ENCODE measurements at regions not wholly inside any gene's neighbourhood (a gene's known extent, or its start where the extent isn't known, plus 50 kb on each side); places are given as distances from the start of the nearest gene placed in this dataset.

DNA sequence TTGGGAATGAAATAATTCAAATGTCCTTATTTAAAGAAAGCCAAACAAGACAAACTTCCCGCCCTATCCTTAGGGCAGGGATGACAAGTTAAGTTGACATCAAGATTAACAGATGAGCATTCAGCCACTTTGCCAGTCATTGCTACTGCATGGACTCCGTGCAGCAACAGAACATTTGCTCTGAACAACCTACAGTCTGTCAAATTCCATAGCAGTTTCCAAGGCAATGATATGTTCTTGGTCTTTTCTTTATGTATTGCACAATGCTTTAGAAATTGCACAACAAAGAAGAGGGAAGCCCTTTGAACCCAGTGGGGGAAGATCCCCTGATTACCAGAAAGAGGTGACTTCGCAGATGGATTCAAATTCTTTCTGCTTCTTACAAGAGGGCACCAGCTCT, 269.8 kb downstream of the BCAT1 start:
- CTCF ChIA-PET (ENCODE audit: low intra/inter-chr PET ratio): no interaction called here
- intact Hi-C loops (cut with micrococcal nuclease): no loop called here
- WGBS (ENCODE audit: insufficient coverage, low coverage, missing lambda C conversion rate): 7% methylated on average over 3 of the region's 3 CpGs
- Histone ChIP-seq H3K27ac (ENCODE audit: extremely low read depth, low read depth, low read length) (no peak overlapping the region), H3K79me2 (ENCODE audit: control insufficient read depth, insufficient read depth, low read length) (no peaks in the 10 kb centered on the region), H4K20me1 (replicated peaks; ENCODE audit: control insufficient read depth, insufficient read depth, low read length) (no peaks in the 10 kb centered on the region), H3K4me3 (no peak overlapping the region), H3K9ac (ENCODE audit: insufficient read depth in 1 of 2, low read depth in 2 of 2, low read length in 2 of 2) (no peak overlapping the region), H3K4me1 (replicated peaks in 1 of 2; ENCODE audit: control insufficient read depth in 2 of 2, insufficient read depth in 2 of 2, low read length in 2 of 2) (no peaks in the 10 kb centered on the region), H3K27me3 (ENCODE audit: control insufficient read depth in 2 of 2, insufficient read depth in 2 of 2, low read length in 2 of 2) (no peaks in the 10 kb centered on the region), H3K9me3 (replicated peaks; ENCODE audit: control insufficient read depth, insufficient read depth, low read depth, low read length) (no peaks in the 10 kb centered on the region), H3K9me1 (ENCODE audit: control insufficient read depth, insufficient read depth, low read length) (no peaks in the 10 kb centered on the region), H3K36me3 (ENCODE audit: control insufficient read depth, insufficient read depth, low read length) (no peaks in the 10 kb centered on the region), H3K4me2 (ENCODE audit: insufficient read depth, low read length) (no peak overlapping the region), H2AFZ (ENCODE audit: low read depth, low read length) (no peak overlapping the region)
- FAIRE-seq: no peak
- in situ Hi-C loops (cut with MboI): no loop called here
- no peak for DNase-seq (ENCODE audit: extremely low read depth in 1 of 4, low spot score in 3 of 4)
- ATAC-seq: no peak; the same call in 2 of the 3 replicates
- no TSS peak for BruUV-seq (replicated peaks)
- POLR2A ChIA-PET: no interaction called here
- TF ChIP-seq TRIM24 (IDR thresholded peaks at IDR 0.05) (peak; percentile 53 to 72), MAFG (tag; conservative IDR thresholded peaks at IDR 0.05) (peak; percentile 60; the same call in 1 of the 2 replicates), ZBTB2 (IDR thresholded peaks at IDR 0.05) (no peak), NFE2 (IDR thresholded peaks at IDR 0.05; ENCODE audit: low read depth) (0 out of 2 replicates have a peak, but pooled peaks have one; percentile 6), BACH1 (tag; IDR thresholded peaks at IDR 0.05) (no peak), CEBPB (tag; IDR thresholded peaks at IDR 0.05) (peak; percentile 97), NR3C1 (CRISPR knock-in tag; IDR thresholded peaks at IDR 0.05) (no peak), FOXJ3 (CRISPR knock-in tag; IDR thresholded peaks at IDR 0.05) (no peak), ZNF253 (CRISPR knock-in tag; conservative IDR thresholded peaks at IDR 0.05) (no peak), BRD4 (IDR thresholded peaks at IDR 0.05) (no peak), ZNF134 (CRISPR knock-in tag; conservative IDR thresholded peaks at IDR 0.05) (no peak), PBX2 (CRISPR knock-in tag; IDR thresholded peaks at IDR 0.05; ENCODE audit: low read depth) (no peak), PBX2 (tag; conservative IDR thresholded peaks at IDR 0.05; ENCODE audit: low read depth) (peak; percentile 31; the same call in 1 of the 2 replicates), NR2C1 (IDR thresholded peaks at IDR 0.05) (peak; percentile 17; the same call in 1 of the 2 replicates), NR2C1 (tag; IDR thresholded peaks at IDR 0.05) (peak; percentile 75), MEIS2 (IDR thresholded peaks at IDR 0.05; ENCODE audit: partially characterized antibody) (peak; percentile 8), PTTG1 (tag; IDR thresholded peaks at IDR 0.05; ENCODE audit: low read depth) (no peak), ZNF436 (CRISPR knock-in tag; IDR thresholded peaks at IDR 0.05) (no peak)
- TF ChIP-seq, protein P1, sequence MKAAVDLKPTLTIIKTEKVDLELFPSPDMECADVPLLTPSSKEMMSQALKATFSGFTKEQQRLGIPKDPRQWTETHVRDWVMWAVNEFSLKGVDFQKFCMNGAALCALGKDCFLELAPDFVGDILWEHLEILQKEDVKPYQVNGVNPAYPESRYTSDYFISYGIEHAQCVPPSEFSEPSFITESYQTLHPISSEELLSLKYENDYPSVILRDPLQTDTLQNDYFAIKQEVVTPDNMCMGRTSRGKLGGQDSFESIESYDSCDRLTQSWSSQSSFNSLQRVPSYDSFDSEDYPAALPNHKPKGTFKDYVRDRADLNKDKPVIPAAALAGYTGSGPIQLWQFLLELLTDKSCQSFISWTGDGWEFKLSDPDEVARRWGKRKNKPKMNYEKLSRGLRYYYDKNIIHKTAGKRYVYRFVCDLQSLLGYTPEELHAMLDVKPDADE (conservative IDR thresholded peaks at IDR 0.05; ENCODE audit: control insufficient read depth, low read depth, low read length): no peak
- TF ChIP-seq, protein P2, sequence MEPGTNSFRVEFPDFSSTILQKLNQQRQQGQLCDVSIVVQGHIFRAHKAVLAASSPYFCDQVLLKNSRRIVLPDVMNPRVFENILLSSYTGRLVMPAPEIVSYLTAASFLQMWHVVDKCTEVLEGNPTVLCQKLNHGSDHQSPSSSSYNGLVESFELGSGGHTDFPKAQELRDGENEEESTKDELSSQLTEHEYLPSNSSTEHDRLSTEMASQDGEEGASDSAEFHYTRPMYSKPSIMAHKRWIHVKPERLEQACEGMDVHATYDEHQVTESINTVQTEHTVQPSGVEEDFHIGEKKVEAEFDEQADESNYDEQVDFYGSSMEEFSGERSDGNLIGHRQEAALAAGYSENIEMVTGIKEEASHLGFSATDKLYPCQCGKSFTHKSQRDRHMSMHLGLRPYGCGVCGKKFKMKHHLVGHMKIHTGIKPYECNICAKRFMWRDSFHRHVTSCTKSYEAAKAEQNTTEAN (CRISPR knock-in tag; IDR thresholded peaks at IDR 0.05): no peak
